ENCODE measurements at regions not wholly inside any gene's neighbourhood (a gene's known extent, or its start where the extent isn't known, plus 50 kb on each side); places are given as distances from the start of the nearest gene placed in this dataset.
"Not testable (repeated sequence)": the region's sequence is repeated elsewhere in the genome, so short reads cannot be mapped to it uniquely, and the experiment has no call there.

DNA sequence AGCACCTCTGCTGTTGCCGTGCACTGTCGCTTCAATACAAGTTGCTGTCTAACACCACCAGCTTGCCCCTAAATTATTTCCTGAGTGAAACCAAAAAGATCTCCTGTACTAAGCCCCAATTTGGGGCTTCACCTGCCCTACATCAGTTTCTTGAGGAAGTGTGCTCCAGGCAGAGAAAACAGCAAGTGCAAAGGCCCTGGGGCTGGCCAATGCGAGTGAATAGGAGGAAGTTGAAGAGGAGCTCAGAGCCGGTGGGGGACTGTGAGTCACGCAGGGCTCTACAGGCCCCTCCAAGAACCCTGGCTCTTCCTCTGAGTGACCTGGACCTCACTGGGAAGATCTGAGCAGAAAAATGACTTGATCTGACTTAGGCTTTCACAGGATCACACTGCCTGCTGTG, 117.2 kb downstream of the IPO8 start:
- H4K20me1 ChIP-seq = no peaks in the 10 kb centered on the region
- H3K9me3 ChIP-seq = no peaks in the 10 kb centered on the region
- no peaks in the 10 kb centered on the region for H3K27me3 ChIP-seq
- H3K4me1 ChIP-seq = no peaks in the 10 kb centered on the region
- no peaks in the 10 kb centered on the region for H3K36me3 ChIP-seq
- no peak overlapping the region for H3K27ac ChIP-seq
- no peak overlapping the region for H3K4me3 ChIP-seq
- no peak overlapping the region for H3K9ac ChIP-seq
- TF ChIP-seq Cebpa-rat (IDR thresholded peaks at IDR 0.05) = no peak
- no peak overlapping the region for H3K4me2 ChIP-seq

DNA sequence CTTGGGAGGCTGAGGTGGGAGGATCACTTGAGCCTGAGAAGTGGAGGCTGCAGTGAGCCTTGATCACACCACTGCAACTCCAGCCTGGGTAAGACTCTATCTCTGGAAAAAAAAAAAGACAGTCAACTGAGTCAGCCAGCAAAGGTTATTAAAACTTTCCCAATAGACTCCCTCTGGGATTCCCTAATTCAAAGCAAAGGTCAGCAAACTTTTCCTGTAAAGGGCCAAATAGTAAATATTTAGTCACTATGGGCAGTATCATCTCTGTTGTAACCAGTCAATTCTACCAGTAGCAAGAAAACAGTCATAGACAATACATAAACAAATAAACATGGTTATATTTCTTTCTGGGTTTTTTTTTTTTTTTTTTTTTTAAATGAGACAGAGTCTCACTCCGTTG, 122.5 kb downstream of the IPO8 start:
- no peak overlapping the region for H3K4me3 ChIP-seq
- TF ChIP-seq Cebpa-rat (IDR thresholded peaks at IDR 0.05) = no peak
- H3K4me2 ChIP-seq = no peak overlapping the region
- H3K9me3 ChIP-seq = no peaks in the 10 kb centered on the region
- H3K27me3 ChIP-seq = no peaks in the 10 kb centered on the region
- H3K36me3 ChIP-seq = no peaks in the 10 kb centered on the region
- H4K20me1 ChIP-seq = no peaks in the 10 kb centered on the region
- no peak overlapping the region for H3K9ac ChIP-seq
- H3K27ac ChIP-seq = no peak overlapping the region
- H3K4me1 ChIP-seq = no peaks in the 10 kb centered on the region

DNA sequence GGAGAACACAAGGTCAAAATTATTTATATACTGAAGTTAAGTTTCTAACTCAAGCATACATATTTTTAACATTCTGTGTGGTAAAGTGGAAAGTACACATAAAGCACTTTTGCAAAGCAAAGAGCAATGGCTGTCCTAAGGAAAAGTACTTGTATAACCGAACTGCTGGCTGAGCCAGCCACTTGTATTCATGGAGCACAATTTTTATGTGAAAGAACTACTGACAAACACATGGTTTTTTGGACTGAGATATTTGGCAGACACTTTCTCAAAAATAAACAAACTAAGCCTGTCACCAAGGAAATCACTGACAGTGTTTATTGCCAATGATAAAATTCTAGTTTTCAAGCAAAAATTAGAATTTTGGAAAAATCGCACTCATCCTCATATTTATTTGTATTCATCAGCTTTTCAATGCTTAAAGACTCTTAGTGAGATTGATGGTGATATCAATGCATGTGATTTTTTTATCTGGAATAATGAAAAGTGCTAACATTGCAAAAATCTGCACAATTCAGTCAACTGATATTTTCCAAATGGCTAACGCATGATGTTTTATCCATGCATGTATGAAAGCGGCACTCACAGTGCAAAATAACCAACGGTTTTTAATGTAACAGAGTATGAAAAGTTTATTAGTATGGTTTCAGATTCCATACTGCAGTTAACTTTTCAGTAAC, 125.3 kb downstream of the IPO8 start:
- TF ChIP-seq Cebpa-rat (IDR thresholded peaks at IDR 0.05) = no peak

DNA sequence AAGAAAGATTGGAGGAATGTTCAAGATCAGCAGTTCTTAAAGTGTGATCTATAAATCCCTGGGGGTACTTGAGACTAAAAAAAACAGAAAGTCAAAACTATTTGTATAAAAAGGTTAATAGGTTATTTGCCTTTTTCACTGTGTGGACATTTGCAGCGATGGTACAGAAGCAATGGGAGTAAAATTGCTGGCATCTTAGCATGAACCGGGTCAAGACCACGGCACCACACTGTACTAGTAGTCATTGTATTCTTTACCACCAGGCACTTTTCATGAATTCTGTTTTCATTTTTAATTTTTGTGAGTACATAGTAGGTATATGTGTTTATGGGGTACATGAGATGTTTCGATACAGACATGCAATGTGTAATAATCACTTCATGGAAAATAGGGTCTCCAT, 126.2 kb downstream of the IPO8 start:
- no peak overlapping the region for H3K9ac ChIP-seq
- no peak overlapping the region for H3K4me3 ChIP-seq
- no peak for TF ChIP-seq Cebpa-rat (IDR thresholded peaks at IDR 0.05)
- no peak overlapping the region for H3K27ac ChIP-seq
- H4K20me1 ChIP-seq = no peaks in the 10 kb centered on the region
- H3K27me3 ChIP-seq = no peaks in the 10 kb centered on the region
- no peak overlapping the region for H3K4me2 ChIP-seq
- H3K9me3 ChIP-seq = no peaks in the 10 kb centered on the region
- no peaks in the 10 kb centered on the region for H3K4me1 ChIP-seq
- no peaks in the 10 kb centered on the region for H3K36me3 ChIP-seq

More for the DNA sequence above, 125.3 kb downstream of the IPO8 start:
- Histone ChIP-seq H3K27ac (no peak overlapping the region), H3K9ac (no peak overlapping the region), H3K4me3 (no peak overlapping the region), H3K9me3 (no peaks in the 10 kb centered on the region), H3K27me3 (no peaks in the 10 kb centered on the region), H3K36me3 (no peaks in the 10 kb centered on the region), H3K4me1 (no peaks in the 10 kb centered on the region), H4K20me1 (no peaks in the 10 kb centered on the region), H3K4me2 (no peak overlapping the region)

DNA sequence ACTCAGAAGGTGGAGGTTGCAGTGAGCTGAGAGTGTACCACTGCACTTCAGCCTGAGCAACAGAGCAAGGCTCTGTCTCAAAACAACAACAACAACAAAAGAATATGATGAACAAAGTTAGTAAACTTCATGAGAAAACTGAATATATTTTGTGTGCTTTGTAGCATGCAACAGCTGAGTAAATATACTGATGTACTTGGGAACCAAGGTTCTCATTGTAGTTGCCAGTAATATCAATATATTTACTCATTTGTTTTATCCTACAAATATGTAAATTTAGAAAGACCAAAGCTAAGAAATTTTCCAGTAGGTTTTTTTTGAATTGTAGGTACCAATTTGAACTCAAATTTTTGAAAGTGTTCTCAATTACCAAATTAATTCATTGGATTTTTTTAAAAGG, 127.2 kb downstream of the IPO8 start:
- Histone ChIP-seq H3K4me1 (no peaks in the 10 kb centered on the region), H3K27ac (no peak overlapping the region), H3K4me3 (no peak overlapping the region), H4K20me1 (no peaks in the 10 kb centered on the region), H3K4me2 (no peak overlapping the region), H3K36me3 (no peaks in the 10 kb centered on the region), H3K9ac (no peak overlapping the region), H3K27me3 (no peaks in the 10 kb centered on the region), H3K9me3 (no peaks in the 10 kb centered on the region)
- TF ChIP-seq Cebpa-rat (IDR thresholded peaks at IDR 0.05) = no peak

DNA sequence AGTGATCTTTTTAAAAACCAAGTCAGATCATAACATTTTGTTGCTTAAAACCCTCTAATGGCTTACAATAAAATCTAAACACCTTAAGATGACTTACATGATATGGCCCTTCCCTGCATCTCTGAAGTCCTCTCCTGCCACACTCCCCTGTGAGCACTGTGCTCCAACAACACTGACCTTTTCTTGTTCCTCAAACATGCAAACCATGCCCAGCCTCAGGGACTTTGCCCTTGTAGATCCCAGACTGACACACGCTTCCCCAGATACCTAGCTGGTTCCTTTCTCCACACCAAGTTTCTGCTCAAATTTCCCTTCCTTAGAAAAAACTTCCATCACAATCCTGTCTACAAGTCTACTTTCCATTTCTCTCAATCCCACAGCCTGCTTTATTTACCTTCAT, 128.6 kb downstream of the IPO8 start:
- Histone ChIP-seq H3K27ac (no peak overlapping the region), H3K27me3 (no peaks in the 10 kb centered on the region), H3K36me3 (no peaks in the 10 kb centered on the region), H3K9me3 (no peaks in the 10 kb centered on the region), H3K4me1 (no peaks in the 10 kb centered on the region), H4K20me1 (no peaks in the 10 kb centered on the region), H3K4me2 (no peak overlapping the region), H3K4me3 (no peak overlapping the region), H3K9ac (no peak overlapping the region)
- TF ChIP-seq Cebpa-rat (IDR thresholded peaks at IDR 0.05) = no peak

DNA sequence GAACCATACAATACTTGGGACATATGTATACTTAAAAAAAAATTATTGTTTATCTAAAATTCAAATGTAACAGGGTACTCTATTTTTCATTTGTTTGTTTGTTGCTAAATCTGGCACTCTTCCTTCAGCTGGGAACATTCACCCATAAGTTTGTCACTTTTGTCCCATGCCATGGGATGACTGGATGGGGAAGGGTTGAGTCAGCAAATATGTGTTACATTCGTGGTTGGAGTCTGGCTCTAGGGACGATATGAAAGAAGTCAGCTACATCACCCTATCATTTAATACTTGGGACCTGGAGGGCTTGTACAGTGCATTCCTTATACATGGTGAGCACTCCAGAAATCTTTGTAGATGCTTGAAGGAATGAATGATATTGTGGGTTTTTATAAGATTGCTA, 131.3 kb downstream of the IPO8 start:
- H3K9ac ChIP-seq = no peak overlapping the region
- H4K20me1 ChIP-seq = no peaks in the 10 kb centered on the region
- no peak overlapping the region for H3K4me3 ChIP-seq
- no peaks in the 10 kb centered on the region for H3K4me1 ChIP-seq
- no peak for TF ChIP-seq Cebpa-rat (IDR thresholded peaks at IDR 0.05)
- no peak overlapping the region for H3K4me2 ChIP-seq
- peaks cover 11% of the 10 kb centered on the region for H3K9me3 ChIP-seq
- no peaks in the 10 kb centered on the region for H3K36me3 ChIP-seq
- no peaks in the 10 kb centered on the region for H3K27me3 ChIP-seq
- no peak overlapping the region for H3K27ac ChIP-seq

DNA sequence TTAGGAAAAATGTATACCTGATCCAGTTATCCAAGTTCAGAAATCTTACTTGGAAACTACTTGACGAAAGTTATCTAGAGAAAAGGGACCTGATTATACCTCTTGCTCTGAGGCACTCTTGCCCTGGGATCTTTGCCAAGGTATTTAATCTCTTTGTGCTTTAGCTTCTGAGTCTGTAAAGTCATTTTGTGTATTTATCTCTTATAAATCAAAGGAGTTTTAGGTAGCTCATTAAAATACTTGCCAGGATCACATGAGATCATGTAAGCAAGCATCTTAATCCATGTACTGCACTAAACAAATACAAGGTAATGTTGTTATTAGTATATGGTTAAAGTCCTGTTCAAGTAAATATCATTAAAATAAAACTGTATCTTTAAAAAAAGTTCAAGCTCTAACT, 147.5 kb downstream of the IPO8 start:
- H3K27ac ChIP-seq = no peak overlapping the region

DNA sequence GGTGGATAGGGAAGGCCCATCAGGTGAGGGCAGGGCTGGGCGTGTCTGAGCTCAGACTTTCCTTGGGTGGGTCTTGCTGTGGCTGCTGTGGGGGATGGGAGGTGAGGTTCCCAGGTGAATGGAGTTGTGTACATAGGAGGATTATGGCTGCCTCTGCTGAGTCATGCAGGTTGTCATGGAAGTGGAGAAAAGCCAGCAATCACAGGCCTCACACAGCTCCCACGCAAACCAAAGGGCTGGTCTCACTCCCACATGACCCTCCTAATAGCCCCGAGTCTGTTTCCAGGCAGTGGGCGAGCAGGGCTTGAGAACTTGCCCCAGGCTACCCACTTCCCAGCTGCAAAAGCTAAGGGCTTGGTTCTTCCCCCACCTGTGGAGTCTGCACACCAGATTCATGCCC, 149.5 kb downstream of the IPO8 start:
- Histone ChIP-seq H3K9ac (no peak overlapping the region), H3K9me3 (no peaks in the 10 kb centered on the region; the same call in 1 of the 2 replicates), H3K4me2 (no peak overlapping the region), H3K27me3 (no peaks in the 10 kb centered on the region), H3K4me1 (no peaks in the 10 kb centered on the region), H3K4me3 (no peak overlapping the region), H3K27ac (no peak overlapping the region), H4K20me1 (no peaks in the 10 kb centered on the region), H3K36me3 (no peaks in the 10 kb centered on the region)
- TF ChIP-seq Cebpa-rat (IDR thresholded peaks at IDR 0.05) = no peak

More for the DNA sequence above, 147.5 kb downstream of the IPO8 start:
- Histone ChIP-seq H3K4me2 (no peak overlapping the region), H3K4me3 (no peak overlapping the region), H4K20me1 (no peaks in the 10 kb centered on the region), H3K4me1 (no peaks in the 10 kb centered on the region), H3K9me3 (no peaks in the 10 kb centered on the region), H3K27me3 (no peaks in the 10 kb centered on the region), H3K9ac (no peak overlapping the region), H3K36me3 (no peaks in the 10 kb centered on the region)
- TF ChIP-seq Cebpa-rat (IDR thresholded peaks at IDR 0.05) = no peak

DNA sequence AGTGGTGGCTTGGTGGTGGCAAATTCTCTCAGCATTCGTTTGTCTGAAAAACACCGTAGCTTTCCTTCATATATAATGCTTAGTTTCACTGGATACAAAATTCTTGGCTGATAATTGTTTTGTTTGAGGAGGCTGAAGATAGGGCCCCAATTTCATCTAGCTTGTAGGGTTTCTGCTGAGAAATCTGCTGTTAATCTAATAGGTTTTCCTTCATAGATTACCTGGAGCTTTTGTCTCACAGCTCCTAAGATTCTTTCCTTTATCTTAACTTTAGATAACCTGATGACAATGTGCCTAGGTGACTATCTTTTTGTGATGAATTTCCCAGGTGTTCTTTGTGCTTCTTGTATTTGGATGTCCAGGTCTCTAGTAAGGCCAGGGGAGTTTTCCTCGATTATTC, 151.0 kb downstream of the IPO8 start:
- not testable (repeated sequence) for H3K4me2 ChIP-seq, H4K20me1 ChIP-seq, H3K4me1 ChIP-seq, H3K9ac ChIP-seq, H3K27me3 ChIP-seq, H3K4me3 ChIP-seq, H3K36me3 ChIP-seq, H3K27ac ChIP-seq, H3K9me3 ChIP-seq

DNA sequence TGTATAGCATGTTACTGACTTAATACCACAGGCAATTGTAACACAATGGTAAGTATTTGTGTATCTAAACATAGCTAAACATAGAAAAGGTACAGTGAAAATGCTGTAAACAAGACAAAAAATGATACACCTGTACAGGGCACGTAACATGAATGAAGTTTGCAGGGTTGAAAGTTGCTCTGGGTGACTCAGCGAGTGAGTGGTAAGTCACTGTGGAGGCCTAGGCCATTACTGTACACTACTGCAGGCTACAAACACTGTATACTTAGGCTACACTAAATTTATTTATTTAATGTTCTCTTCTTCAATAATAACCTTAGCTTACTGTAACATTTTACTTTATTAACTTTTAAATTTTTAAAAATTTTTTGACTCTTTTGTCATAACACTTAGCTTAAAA, 158.4 kb downstream of the IPO8 start:
- Histone ChIP-seq H3K4me2 (no peak overlapping the region), H3K36me3 (no peaks in the 10 kb centered on the region), H3K4me1 (no peaks in the 10 kb centered on the region), H3K4me3 (no peak overlapping the region), H3K27ac (no peak overlapping the region), H4K20me1 (no peaks in the 10 kb centered on the region), H3K9ac (no peak overlapping the region), H3K27me3 (no peaks in the 10 kb centered on the region), H3K9me3 (no peaks in the 10 kb centered on the region; the same call in 1 of the 2 replicates)
- no peak for TF ChIP-seq Cebpa-rat (IDR thresholded peaks at IDR 0.05)

All from BLaER1 (cell line).